GM13976 (cell line): ENCODE measurements at regions not wholly inside any gene's neighbourhood (a gene's known extent, or its start where the extent isn't known, plus 50 kb on each side); places are given as distances from the start of the nearest gene placed in this dataset.

ENCODE experiments used
- DNase-seq: peaks from one replicate; pipeline ENCODE4 v3.0.0; 2012; ENCODE audit warnings: low spot score
- CTCF ChIP-seq: IDR thresholded peaks from 2 replicates; pipeline ENCODE4 v1.5.1; 2012; ENCODE audit warnings: borderline replicate concordance, mild to moderate bottlenecking; ENCODE audit not compliant: insufficient read depth; ENCODE audit errors: extremely low read depth, missing control alignments, control extremely low read depth
- in situ Hi-C: fragments of 300-500 bp; cut with MboI; formaldehyde crosslinking; loops from one replicate; pipeline ENCODE4 v1.12.0; 2022; ENCODE audit warnings: low sequenced_read_pairs, mixed read lengths, inconsistent platforms; ENCODE audit not compliant: unreplicated experiment

GRCh38 chrX:114332766-114333165, 251.1 kb upstream of the HTR2C start:
- in situ Hi-C loops: no loop called here
- no peak for DNase-seq
- TF ChIP-seq CTCF: no peak

DNA sequence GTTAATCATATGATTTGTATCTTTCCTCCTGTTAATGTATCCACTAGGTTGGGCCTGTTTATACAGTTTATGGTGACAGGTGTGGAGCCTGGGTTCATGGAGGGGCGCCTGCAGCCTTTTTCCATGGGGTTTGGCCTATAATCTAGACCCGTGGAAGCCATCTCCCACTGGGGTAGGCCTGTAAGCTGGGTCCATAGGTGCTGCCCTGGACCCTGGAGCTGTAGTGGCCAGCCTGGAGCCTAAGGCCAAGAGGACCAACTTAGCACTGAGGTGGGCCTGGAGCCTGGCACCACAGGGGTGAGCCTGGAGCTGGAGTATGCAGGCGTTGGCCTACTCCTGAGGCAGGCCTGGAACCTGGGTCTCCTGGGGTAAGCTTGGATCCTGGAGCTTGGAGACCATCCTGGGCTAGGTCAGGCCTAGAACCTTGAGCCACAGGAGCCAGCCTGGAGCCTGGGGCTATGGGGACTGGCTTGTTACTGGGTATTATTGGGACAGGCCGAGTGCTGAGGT, 249.4 kb upstream of the HTR2C start:
- in situ Hi-C loops: no loop called here
- TF ChIP-seq CTCF: no peak
- no peak for DNase-seq

- in situ Hi-C loops: no loop called here
- no peak for DNase-seq
- TF ChIP-seq CTCF: no peak
Measured at GRCh38 chrX:114338870-114339269, 245.0 kb upstream of the HTR2C start.

GRCh38 chrX:114344756-114345349, 239.0 kb upstream of the HTR2C start:
- in situ Hi-C loops: no loop called here
- DNase-seq: peak; percentile 6
- TF ChIP-seq CTCF: peak; percentile 23

- TF ChIP-seq CTCF: no peak
- DNase-seq: no peak
- in situ Hi-C loops: no loop called here
Measured at GRCh38 chrX:114361076-114361725, 222.7 kb upstream of the HTR2C start.

- no peak for DNase-seq
- in situ Hi-C loops: no loop called here
- no peak for TF ChIP-seq CTCF
Measured at GRCh38 chrX:114363346-114363745, 220.5 kb upstream of the HTR2C start.
